CD8-positive, alpha-beta memory T cell (primary cell): ENCODE measurements at regions not wholly inside any gene's neighbourhood (a gene's known extent, or its start where the extent isn't known, plus 50 kb on each side); places are given as distances from the start of the nearest gene placed in this dataset.

Experiments
- CTCF ChIA-PET: fragments of 350-600 bp; sonication (Branson Sonifier 250); formaldehyde crosslinking; loops from one replicate; lab custom pipeline; 2021; ENCODE audit warnings: antibody characterized with exemption; lab: Charles Lee
- POLR2A ChIA-PET: fragments of 350-600 bp; sonication (Branson Sonifier 250); formaldehyde crosslinking; loops from one replicate; lab custom pipeline; 2021; ENCODE audit warnings: antibody characterized with exemption; lab: Charles Lee
- DNase-seq, 5 donors: peaks; one replicate each; pipeline versions ENCODE4 v3.0.0 to v3.0.0-alpha.2; 2020 to 2022; ENCODE audit warnings: mixed read lengths in 1 of 5
- H3K27ac ChIP-seq: one replicate; pipeline ENCODE4 v1.7.0; 2013; ENCODE audit warnings: low read depth, mild to moderate bottlenecking, low read length, moderate library complexity
- H3K27me3 ChIP-seq: 2 replicates; pipeline ENCODE4 v1.7.0; 2013; ENCODE audit warnings: low read length, mild to moderate bottlenecking; ENCODE audit not compliant: insufficient read depth, poor library complexity, severe bottlenecking
- H3K36me3 ChIP-seq: 2 replicates; pipeline ENCODE4 v1.7.0; 2013; ENCODE audit warnings: mild to moderate bottlenecking, low read length, moderate library complexity; ENCODE audit not compliant: insufficient read depth
- H3K4me1 ChIP-seq: 2 replicates; pipeline ENCODE4 v1.7.0; 2013; ENCODE audit warnings: mild to moderate bottlenecking, low read length, moderate library complexity; ENCODE audit not compliant: insufficient read depth
- H3K4me3 ChIP-seq: 2 replicates; pipeline ENCODE4 v1.7.0; 2013; ENCODE audit warnings: mild to moderate bottlenecking, low read length
- H3K9me3 ChIP-seq: 2 replicates; pipeline ENCODE4 v1.7.0; 2013; ENCODE audit warnings: mild to moderate bottlenecking, low read length
- H3K27ac Mint-ChIP-seq, 8 donors: one replicate each; pipeline ENCODE4 v1.8.0; 2020 to 2021; ENCODE audit warnings: mixed read lengths in 8 of 8, mild to moderate bottlenecking in 6 of 8, inconsistent platforms in 3 of 8, moderate library complexity in 3 of 8
- H3K27me3 Mint-ChIP-seq, 2 donors: one replicate each; pipeline ENCODE4 v1.8.0; 2020 to 2021; ENCODE audit warnings: mixed read lengths in 2 of 2, mild to moderate bottlenecking in 1 of 2, moderate library complexity in 1 of 2
- H3K36me3 Mint-ChIP-seq, 3 donors: one replicate each; pipeline ENCODE4 v1.8.0; 2020 to 2021; ENCODE audit warnings: mixed read lengths in 3 of 3, inconsistent platforms in 1 of 3, mild to moderate bottlenecking in 1 of 3
- H3K4me1 Mint-ChIP-seq, 3 donors: one replicate each; pipeline ENCODE4 v1.8.0; 2020 to 2021; ENCODE audit warnings: mixed read lengths in 3 of 3, inconsistent platforms in 1 of 3, mild to moderate bottlenecking in 1 of 3
- H3K4me3 Mint-ChIP-seq, 7 donors: one replicate each; pipeline ENCODE4 v1.8.0; 2020 to 2021; ENCODE audit warnings: mixed read lengths in 7 of 7, mild to moderate bottlenecking in 6 of 7, moderate library complexity in 4 of 7, inconsistent platforms in 2 of 7
- H3K9me3 Mint-ChIP-seq, 5 donors: one replicate each; pipeline ENCODE4 v1.8.0; 2020 to 2022; ENCODE audit warnings: mixed read lengths in 5 of 5, mild to moderate bottlenecking in 3 of 5, moderate library complexity in 2 of 5, inconsistent platforms in 1 of 5

DNA sequence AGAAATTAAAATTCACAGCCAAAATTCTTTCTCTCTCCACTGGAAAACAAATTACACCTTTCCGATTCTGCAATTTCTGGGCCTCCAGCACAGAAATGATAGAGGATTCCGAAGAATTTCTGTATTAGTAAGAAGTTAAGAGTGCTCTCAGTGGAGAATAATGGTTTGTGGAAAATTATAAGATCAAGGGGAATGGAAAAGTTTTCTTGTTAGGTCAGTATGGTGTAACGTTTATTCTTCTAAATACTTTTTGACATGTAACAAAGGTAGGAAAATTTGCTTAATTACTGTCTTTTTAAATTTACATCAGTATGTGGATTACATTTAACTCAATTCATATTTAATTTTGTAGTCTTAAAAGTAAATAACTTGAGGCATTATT lies 288.3 kb upstream of the NFE2L3 start:
- H3K27ac ChIP-seq = no peak overlapping the region
- H3K27me3 ChIP-seq = peaks cover 88% of the 10 kb centered on the region
- Mint-ChIP-seq H3K4me1 (peaks cover 14 to 24% (median 17%) of the 10 kb centered on the region in 3 donors), H3K27me3 (peaks cover 23 to 42% of the 10 kb centered on the region in 2 donors), H3K27ac (peak overlapping the region in 1 of 8 donors; percentile 60), H3K36me3 (peaks cover 0 to 4% (median 0%) of the 10 kb centered on the region in 3 donors), H3K4me3 (peak overlapping the region in 5 of 7 donors; percentile 48 to 58 (median 50)), H3K9me3 (peaks cover 37 to 52% (median 47%) of the 10 kb centered on the region in 5 donors)
- ChIA-PET POLR2A (no interaction called here), CTCF (no interaction called here)
- DNase-seq = no peak
- no peaks in the 10 kb centered on the region for H3K36me3 ChIP-seq
- H3K4me1 ChIP-seq = peaks cover 15% of the 10 kb centered on the region
- no peak overlapping the region for H3K4me3 ChIP-seq
- H3K9me3 ChIP-seq = peaks cover 4% of the 10 kb centered on the region

DNA sequence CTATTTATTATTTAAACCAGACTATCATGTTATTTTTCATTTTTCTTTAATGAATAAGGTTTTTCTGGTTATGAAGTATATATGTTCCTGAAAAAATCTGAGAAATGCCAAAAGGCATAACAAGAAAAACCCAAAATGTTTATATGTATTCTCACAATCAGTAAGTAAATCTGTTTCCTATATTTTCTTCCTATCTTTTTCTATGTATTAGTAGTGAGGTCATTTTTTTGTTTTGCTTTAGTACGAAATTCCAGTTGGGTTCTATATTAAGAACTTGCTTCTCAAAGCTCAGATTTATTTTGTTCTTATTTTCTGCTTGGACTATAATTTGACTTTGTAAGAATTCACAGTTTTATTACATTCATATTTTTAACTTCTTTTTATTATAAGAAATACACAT lies 287.5 kb upstream of the NFE2L3 start:
- Mint-ChIP-seq H3K27ac (no peak overlapping the region), H3K36me3 (peaks cover 0 to 4% (median 0%) of the 10 kb centered on the region in 3 donors), H3K27me3 (peaks cover 31 to 50% of the 10 kb centered on the region in 2 donors), H3K4me1 (peaks cover 14 to 24% (median 17%) of the 10 kb centered on the region in 3 donors), H3K9me3 (peaks cover 33 to 46% (median 40%) of the 10 kb centered on the region in 5 donors), H3K4me3 (no peak overlapping the region)
- ChIA-PET POLR2A (interaction anchor here (0.6 kb wide), 2 partner anchors 311 to 480 kb away, joined by 3 read pairs; no protein-coding TSS in a partner anchor), CTCF (interaction anchor here (0.9 kb wide), 1 partner anchor 501 kb away, joined by 3 read pairs; no protein-coding TSS in a partner anchor)
- H3K27me3 ChIP-seq = peaks cover 86% of the 10 kb centered on the region
- no peak overlapping the region for H3K4me3 ChIP-seq
- no peaks in the 10 kb centered on the region for H3K36me3 ChIP-seq
- H3K9me3 ChIP-seq = peaks cover 4% of the 10 kb centered on the region
- H3K4me1 ChIP-seq = peaks cover 15% of the 10 kb centered on the region
- H3K27ac ChIP-seq = no peak overlapping the region
- DNase-seq = no peak

DNA sequence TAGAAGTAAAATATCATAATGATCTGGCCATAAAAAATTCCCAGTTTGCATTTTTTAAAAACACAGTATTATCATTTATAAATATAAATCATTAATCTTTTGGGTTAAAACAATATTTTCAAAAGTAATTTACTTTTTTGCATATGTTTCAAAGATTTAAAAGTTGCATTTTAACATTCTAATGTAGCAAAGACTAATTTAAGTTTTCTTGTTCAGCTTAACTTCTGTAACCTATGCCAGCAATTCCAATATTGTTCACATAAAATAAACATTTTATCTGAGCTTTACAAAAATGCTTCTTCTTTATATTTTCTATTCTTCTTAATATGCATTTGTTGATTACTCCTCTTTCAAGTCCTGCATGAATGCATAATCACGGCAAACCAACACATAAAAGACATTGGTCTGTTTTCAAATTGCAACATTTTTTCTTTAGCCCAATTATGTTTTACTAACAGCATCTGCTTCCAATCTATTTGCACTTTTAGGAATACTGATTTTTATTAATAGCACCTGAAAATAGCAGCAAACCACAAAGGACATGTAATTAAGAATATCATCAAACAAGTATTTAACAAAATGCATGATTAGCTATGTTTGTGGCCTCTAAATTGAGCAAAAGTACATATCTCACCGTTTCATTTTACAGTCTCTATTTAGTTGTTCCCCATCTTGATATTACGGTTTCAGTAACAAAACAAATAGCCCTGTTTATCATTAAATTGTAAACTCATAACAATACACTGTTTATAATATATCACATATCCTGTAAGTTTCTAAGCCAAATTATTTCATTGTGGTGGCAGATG lies 286.9 kb upstream of the NFE2L3 start:
- H3K9me3 ChIP-seq = peaks cover under 1% of the 10 kb centered on the region
- H3K27ac ChIP-seq = no peak overlapping the region
- peaks cover 0 to 2% (median 0%) of the 10 kb centered on the region in 3 donors for H3K36me3 Mint-ChIP-seq
- peaks cover 28 to 40% (median 34%) of the 10 kb centered on the region in 5 donors for H3K9me3 Mint-ChIP-seq
- no peak for DNase-seq
- ChIA-PET POLR2A (interaction anchor here (0.6 kb wide), 2 partner anchors 310 to 479 kb away, joined by 3 read pairs; no protein-coding TSS in a partner anchor), CTCF (interaction anchor here (0.9 kb wide), 1 partner anchor 500 kb away, joined by 3 read pairs; no protein-coding TSS in a partner anchor)
- no peak overlapping the region for H3K4me3 Mint-ChIP-seq
- no peak overlapping the region for H3K27ac Mint-ChIP-seq
- no peak overlapping the region for H3K4me3 ChIP-seq
- H3K4me1 ChIP-seq = peaks cover 15% of the 10 kb centered on the region
- H3K27me3 Mint-ChIP-seq = peaks cover 32 to 57% of the 10 kb centered on the region in 2 donors
- no peaks in the 10 kb centered on the region for H3K36me3 ChIP-seq
- H3K27me3 ChIP-seq = peaks cover 80% of the 10 kb centered on the region
- H3K4me1 Mint-ChIP-seq = peaks cover 13 to 24% (median 17%) of the 10 kb centered on the region in 3 donors

DNA sequence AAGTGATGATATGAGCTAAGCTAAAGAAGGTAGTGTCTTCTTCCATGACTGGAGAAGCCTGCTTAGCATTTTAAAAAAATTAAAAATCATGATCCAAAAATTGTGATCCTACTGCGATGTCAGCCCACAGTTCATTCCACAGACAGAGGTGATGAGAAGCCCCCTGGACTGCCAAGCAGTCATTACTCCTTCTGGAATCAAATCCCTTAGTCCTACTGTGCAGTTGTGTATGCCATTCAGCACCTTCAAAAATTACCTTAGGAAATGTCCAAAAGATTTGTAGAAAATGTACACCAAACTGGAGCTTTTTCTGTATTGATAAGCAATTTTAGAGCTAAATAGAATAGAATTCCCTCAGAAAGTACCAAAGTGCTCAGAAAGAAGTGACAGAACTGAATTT lies 283.5 kb upstream of the NFE2L3 start:
- Histone ChIP-seq H3K9me3 (no peaks in the 10 kb centered on the region), H3K36me3 (no peaks in the 10 kb centered on the region), H3K27ac (no peak overlapping the region), H3K27me3 (peaks cover 49% of the 10 kb centered on the region), H3K4me1 (no peaks in the 10 kb centered on the region), H3K4me3 (no peak overlapping the region)
- ChIA-PET POLR2A (no interaction called here), CTCF (no interaction called here)
- DNase-seq = no peak
- H3K4me1 Mint-ChIP-seq = peaks cover 0 to 3% (median 0%) of the 10 kb centered on the region in 3 donors
- peaks cover 32 to 72% of the 10 kb centered on the region in 2 donors for H3K27me3 Mint-ChIP-seq
- H3K4me3 Mint-ChIP-seq = no peak overlapping the region
- peaks cover 3 to 10% (median 9%) of the 10 kb centered on the region in 5 donors for H3K9me3 Mint-ChIP-seq
- H3K27ac Mint-ChIP-seq = peak overlapping the region in 1 of 8 donors; percentile 71
- peaks cover 0 to 2% (median 0%) of the 10 kb centered on the region in 3 donors for H3K36me3 Mint-ChIP-seq

DNA sequence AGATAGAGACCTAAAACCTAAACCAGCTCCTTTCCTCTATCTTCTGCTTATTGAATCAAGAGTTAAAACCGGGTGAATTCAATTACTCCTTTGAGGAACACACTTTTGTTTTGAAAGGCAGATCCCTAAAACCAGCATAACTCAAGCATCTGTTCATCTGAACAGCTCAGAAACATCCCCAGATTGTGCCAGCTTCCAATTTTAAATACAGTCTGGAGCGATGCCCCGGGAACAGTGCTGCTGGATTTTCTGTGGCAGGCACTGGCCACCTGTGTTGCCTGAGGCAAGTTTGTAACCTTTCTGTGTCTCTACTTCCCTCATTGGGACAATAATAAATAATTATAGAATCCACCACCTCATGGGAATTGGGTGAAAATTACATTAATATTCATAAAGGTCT lies 281.4 kb upstream of the NFE2L3 start:
- Mint-ChIP-seq H3K27ac (no peak overlapping the region), H3K27me3 (peaks cover 32 to 80% of the 10 kb centered on the region in 2 donors), H3K4me3 (no peak overlapping the region), H3K9me3 (no peaks in the 10 kb centered on the region), H3K36me3 (no peaks in the 10 kb centered on the region), H3K4me1 (no peaks in the 10 kb centered on the region)
- POLR2A ChIA-PET = no interaction called here
- Histone ChIP-seq H3K9me3 (no peaks in the 10 kb centered on the region), H3K36me3 (no peaks in the 10 kb centered on the region), H3K27ac (no peak overlapping the region), H3K4me3 (no peak overlapping the region), H3K4me1 (no peaks in the 10 kb centered on the region), H3K27me3 (peaks cover 30% of the 10 kb centered on the region)
- CTCF ChIA-PET = no interaction called here
- no peak for DNase-seq

DNA sequence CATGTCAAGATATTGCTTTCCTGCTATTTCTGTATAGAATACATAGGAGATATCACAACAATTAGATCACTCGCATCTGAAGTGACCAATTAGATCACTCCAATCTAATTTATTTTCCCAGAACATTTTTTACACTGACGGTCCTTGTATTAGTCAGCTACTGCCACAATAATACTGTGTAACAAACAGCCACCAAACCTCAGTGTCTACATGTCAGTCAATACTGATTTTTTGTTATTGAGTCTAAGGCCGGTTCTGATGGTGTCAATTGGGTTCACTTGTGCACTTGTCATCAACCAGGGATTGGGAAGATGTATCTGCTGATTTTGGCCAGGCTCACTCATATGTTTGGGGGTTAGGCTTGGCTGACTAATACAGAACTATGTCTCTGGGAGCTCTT lies 275.9 kb upstream of the NFE2L3 start:
- peaks cover 16 to 81% of the 10 kb centered on the region in 2 donors for H3K27me3 Mint-ChIP-seq
- ChIA-PET POLR2A (no interaction called here), CTCF (no interaction called here)
- H3K4me3 Mint-ChIP-seq = no peak overlapping the region
- H3K27ac Mint-ChIP-seq = no peak overlapping the region
- Histone ChIP-seq H3K9me3 (no peaks in the 10 kb centered on the region), H3K27ac (no peak overlapping the region), H3K4me3 (no peak overlapping the region), H3K4me1 (no peaks in the 10 kb centered on the region), H3K27me3 (no peaks in the 10 kb centered on the region), H3K36me3 (no peaks in the 10 kb centered on the region)
- no peak for DNase-seq
- H3K9me3 Mint-ChIP-seq = peaks cover 0 to 3% (median 0%) of the 10 kb centered on the region in 5 donors
- no peaks in the 10 kb centered on the region for H3K36me3 Mint-ChIP-seq
- H3K4me1 Mint-ChIP-seq = no peaks in the 10 kb centered on the region

DNA sequence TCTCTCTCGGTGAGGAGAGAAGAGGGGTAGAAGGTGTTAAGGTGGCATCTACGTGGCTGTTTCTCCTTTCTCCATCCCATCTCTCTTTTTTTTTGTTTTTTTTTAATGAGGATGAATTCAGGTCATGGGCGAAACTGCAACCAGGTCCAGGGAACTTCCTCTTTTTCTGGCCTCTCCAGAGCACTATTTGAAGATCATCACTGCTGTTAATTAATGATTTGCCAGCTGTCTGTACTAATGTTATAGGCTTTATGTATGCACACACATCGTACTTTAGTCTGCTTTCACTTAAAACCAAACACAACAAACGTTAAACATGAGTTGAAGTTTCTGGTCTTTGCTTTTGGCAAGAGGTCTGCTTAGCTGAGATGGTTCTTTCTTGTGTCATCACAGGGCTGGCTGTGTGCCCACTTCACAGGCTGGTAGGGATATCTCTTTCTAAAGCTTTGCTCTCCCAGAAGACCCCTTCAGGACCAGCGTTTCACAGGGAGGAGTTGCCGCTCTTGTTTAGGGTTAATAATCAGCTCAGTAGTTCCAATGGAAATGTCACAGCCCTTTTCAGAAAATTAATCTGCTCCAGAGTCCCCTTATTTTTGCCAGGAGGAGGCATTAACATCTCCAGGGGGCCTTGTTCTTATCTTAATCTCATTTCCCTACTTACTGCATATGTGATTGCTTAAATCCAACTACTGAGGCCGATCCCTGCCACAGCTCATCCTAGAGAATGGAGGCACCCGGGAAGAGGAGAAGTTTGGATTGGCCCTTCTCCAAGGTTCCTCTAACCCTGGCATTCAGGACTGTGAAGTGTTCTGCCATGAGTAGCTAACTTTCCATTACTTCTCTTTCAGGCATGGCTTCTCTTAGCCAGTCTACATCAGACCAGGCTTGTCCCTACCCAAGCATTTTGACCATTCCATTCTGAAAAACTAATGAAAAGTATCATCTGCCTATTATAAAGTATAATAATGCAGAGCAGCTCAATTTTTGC lies 273.9 kb upstream of the NFE2L3 start:
- DNase-seq = no peak
- peaks cover 0 to 3% (median 0%) of the 10 kb centered on the region in 5 donors for H3K9me3 Mint-ChIP-seq
- H3K4me3 Mint-ChIP-seq = no peak overlapping the region
- H3K4me1 Mint-ChIP-seq = no peaks in the 10 kb centered on the region
- Histone ChIP-seq H3K9me3 (no peaks in the 10 kb centered on the region), H3K27me3 (no peaks in the 10 kb centered on the region), H3K36me3 (no peaks in the 10 kb centered on the region), H3K4me3 (no peak overlapping the region), H3K4me1 (no peaks in the 10 kb centered on the region), H3K27ac (no peak overlapping the region)
- POLR2A ChIA-PET = no interaction called here
- H3K27ac Mint-ChIP-seq = no peak overlapping the region
- no peaks in the 10 kb centered on the region for H3K36me3 Mint-ChIP-seq
- CTCF ChIA-PET = interaction anchor here (1.1 kb wide), 1 partner anchor 15 kb away, joined by 4 read pairs; no protein-coding TSS in a partner anchor
- peaks cover 20 to 84% of the 10 kb centered on the region in 2 donors for H3K27me3 Mint-ChIP-seq
